Thyroid gland (tissue), 4 donors: ENCODE measurements at regions not wholly inside any gene's neighbourhood (a gene's known extent, or its start where the extent isn't known, plus 50 kb on each side); places are given as distances from the start of the nearest gene placed in this dataset.

Source experiments
- CTCF ChIP-seq, 6 experiments: fragments of 200-600 bp in 3 of 6; fragments of 450-650 bp in 3 of 6; sonication (generic) in 3 of 6; IDR thresholded peaks; one replicate each; pipeline ENCODE4 v1.5.1; 2016 to 2019; ENCODE audit warnings: antibody characterized with exemption in 6 of 6, mild to moderate bottlenecking in 2 of 6, inconsistent platforms in 1 of 6, moderate library complexity in 1 of 6
- POLR2A ChIP-seq, 2 donors: fragments of 450-650 bp; IDR thresholded peaks; one replicate each; pipeline ENCODE4 v1.6.1; 2017; ENCODE audit warnings: antibody characterized with exemption in 2 of 2, mild to moderate bottlenecking in 2 of 2, moderate library complexity in 1 of 2

GRCh38 chr5:108541836-108542235 is 159.9 kb upstream of the FBXL17 start:
- no peak for TF ChIP-seq POLR2A (IDR thresholded peaks at IDR 0.05)
- TF ChIP-seq CTCF (IDR thresholded peaks at IDR 0.05): no peak
